GM06990 (cell line): ENCODE measurements at regions not wholly inside any gene's neighbourhood (a gene's known extent, or its start where the extent isn't known, plus 50 kb on each side); places are given as distances from the start of the nearest gene placed in this dataset.

Experiments used
- DNase-seq: peaks from one replicate; pipeline ENCODE4 v3.0.0-alpha.2; 2011; ENCODE audit not compliant: insufficient read length; ENCODE audit errors: extremely low read depth
- H3K27me3 ChIP-seq: replicated peaks from 2 replicates; pipeline ENCODE4 v1.6.0; 2011; ENCODE audit warnings: low read length; ENCODE audit not compliant: control insufficient read depth, insufficient read depth
- H3K36me3 ChIP-seq: 2 replicates; pipeline ENCODE4 v1.5.1; 2011; ENCODE audit warnings: low read length; ENCODE audit not compliant: control insufficient read depth, insufficient read depth
- H3K4me3 ChIP-seq: replicated peaks from 2 replicates; pipeline ENCODE4 v1.5.1; 2011; ENCODE audit warnings: low read depth, mild to moderate bottlenecking, control low read depth, low read length
- TF ChIP-seq, protein P1 (sequence below): IDR thresholded peaks from 2 replicates; pipeline ENCODE4 v1.5.1; 2011; ENCODE audit warnings: low read length, control low read depth, mild to moderate bottlenecking, inconsistent platforms; ENCODE audit not compliant: insufficient read depth, poor library complexity, severe bottlenecking

DNA sequence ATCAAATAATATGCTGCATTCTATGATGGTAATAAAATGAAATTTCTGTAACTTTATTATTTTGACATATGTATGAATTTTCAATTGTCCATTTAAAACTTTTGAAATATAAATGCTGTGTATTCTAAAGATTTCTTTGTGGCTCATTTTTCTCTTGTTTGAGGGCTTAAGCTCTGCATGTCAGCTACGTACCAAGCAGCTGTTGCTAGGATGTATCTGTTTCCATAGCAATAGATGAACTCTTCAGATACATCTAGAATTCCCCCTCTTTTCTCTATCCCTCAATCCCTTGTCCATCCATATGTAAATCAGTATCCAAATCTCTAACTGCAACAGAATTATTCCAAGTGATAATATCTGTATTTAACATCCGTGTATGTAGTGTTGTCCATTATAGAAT lies 76.5 kb upstream of the OPRM1 start:
- TF ChIP-seq, protein P1, sequence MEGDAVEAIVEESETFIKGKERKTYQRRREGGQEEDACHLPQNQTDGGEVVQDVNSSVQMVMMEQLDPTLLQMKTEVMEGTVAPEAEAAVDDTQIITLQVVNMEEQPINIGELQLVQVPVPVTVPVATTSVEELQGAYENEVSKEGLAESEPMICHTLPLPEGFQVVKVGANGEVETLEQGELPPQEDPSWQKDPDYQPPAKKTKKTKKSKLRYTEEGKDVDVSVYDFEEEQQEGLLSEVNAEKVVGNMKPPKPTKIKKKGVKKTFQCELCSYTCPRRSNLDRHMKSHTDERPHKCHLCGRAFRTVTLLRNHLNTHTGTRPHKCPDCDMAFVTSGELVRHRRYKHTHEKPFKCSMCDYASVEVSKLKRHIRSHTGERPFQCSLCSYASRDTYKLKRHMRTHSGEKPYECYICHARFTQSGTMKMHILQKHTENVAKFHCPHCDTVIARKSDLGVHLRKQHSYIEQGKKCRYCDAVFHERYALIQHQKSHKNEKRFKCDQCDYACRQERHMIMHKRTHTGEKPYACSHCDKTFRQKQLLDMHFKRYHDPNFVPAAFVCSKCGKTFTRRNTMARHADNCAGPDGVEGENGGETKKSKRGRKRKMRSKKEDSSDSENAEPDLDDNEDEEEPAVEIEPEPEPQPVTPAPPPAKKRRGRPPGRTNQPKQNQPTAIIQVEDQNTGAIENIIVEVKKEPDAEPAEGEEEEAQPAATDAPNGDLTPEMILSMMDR: no peak
- DNase-seq: no peak
- Histone ChIP-seq H3K27me3 (no peaks in the 10 kb centered on the region), H3K36me3 (no peaks in the 10 kb centered on the region), H3K4me3 (no peak overlapping the region)

DNA sequence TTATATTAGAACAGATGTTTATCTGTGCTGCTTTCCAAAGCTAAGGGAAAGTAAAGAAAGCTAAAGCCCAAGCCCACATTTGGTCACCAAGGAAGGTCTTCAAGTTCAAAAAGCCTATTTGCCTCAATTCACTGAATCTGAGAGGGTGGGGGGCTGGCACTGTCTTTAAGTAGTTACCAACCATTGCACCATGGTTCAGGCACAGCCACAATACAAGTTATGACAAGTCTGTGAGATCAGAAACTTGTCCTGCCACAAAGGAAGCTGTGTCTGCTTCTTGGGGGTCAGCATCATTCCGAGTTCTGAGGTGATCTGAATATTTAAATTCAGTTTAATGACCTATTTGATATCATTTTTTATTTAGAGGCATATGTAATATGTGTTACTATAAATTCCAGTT lies 78.3 kb upstream of the OPRM1 start:
- DNase-seq: no peak
- no peaks in the 10 kb centered on the region for H3K36me3 ChIP-seq
- H3K4me3 ChIP-seq: no peak overlapping the region
- TF ChIP-seq, protein P1: no peak
- no peaks in the 10 kb centered on the region for H3K27me3 ChIP-seq

DNA sequence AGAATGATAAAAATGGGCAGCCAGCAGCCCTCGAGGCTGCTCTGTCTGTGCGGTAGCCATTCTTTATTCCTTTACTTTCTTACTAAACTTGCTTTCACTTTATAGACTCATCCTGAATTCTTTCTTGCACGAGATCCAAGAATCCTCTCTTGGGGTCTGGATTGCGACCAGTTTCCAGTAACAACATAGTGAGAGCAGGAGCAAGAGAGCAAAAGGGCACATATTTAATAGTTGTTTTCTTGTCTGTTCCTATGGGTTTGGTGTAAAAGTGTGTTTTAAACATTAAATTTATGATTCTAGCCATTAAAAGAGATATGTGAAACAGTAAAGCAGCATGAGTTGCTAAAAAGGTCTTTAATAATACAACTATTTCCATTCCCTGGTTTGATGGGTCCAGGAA lies 78.8 kb upstream of the OPRM1 start:
- Histone ChIP-seq H3K36me3 (no peaks in the 10 kb centered on the region), H3K27me3 (no peaks in the 10 kb centered on the region), H3K4me3 (no peak overlapping the region)
- DNase-seq: no peak
- TF ChIP-seq, protein P1: no peak

DNA sequence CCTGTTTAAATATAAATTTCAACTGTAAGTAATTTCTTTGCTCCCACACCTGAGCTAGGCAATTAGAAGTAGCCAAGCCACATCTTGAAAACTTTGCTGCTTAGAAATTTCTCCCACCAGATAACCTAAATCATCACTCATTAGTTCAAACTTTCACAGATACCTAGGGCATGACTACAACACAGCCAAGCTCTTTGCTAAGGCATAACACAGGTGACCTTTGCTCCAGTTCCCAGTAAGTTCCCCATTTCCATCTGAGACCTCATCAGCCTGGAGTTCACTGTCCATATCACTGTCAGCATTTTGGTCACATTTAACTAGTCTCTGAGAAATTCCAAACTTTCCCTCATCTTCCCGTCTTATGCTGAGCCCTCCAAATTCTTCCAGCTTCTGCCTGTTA lies 79.8 kb upstream of the OPRM1 start:
- TF ChIP-seq, protein P1: no peak
- Histone ChIP-seq H3K4me3 (no peak overlapping the region), H3K27me3 (no peaks in the 10 kb centered on the region), H3K36me3 (no peaks in the 10 kb centered on the region)
- no peak for DNase-seq

DNA sequence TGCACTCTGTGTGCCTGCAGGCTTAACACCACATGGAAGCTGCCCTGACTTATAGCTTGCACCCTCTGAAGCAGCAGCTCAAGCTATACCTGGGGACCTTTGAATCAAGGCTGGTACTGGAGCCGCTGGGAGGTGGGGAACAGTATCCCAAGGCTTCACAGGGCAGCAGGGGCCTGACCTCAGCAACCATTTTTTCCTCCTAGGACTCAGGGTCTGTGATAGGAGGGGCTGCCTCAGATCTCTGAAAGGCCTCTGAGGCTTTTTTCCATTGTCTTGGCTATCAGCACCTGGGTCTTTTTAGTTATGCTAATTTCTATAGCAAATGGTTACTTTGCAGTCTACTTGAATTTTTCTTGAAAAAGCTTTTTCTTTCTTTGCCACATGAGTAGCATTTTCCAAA lies 80.2 kb upstream of the OPRM1 start:
- no peak for DNase-seq
- TF ChIP-seq, protein P1: no peak
- Histone ChIP-seq H3K4me3 (no peak overlapping the region), H3K36me3 (no peaks in the 10 kb centered on the region), H3K27me3 (no peaks in the 10 kb centered on the region)

DNA sequence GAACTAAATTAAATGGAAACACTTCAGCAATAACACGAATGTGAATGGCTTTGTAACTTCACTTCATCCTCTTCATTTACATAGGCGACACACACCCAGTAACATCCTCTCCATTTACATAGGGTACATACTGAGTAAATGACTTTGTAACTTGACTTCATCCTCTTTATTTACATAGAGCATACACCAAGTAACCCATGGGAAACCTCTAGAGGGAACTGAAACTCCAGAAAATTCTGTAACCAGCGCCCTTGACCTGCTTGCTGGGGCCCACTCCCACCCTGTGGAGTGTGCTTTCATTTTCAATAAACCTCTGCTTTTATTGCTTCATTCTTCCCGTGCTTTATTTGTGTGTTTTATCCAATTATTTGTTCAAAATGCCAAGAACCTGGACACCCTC lies 81.6 kb upstream of the OPRM1 start:
- no peak for DNase-seq
- H3K4me3 ChIP-seq: no peak overlapping the region
- TF ChIP-seq, protein P1: no peak

More for the DNA sequence above, 81.6 kb upstream of the OPRM1 start:
- Histone ChIP-seq H3K36me3 (no peaks in the 10 kb centered on the region), H3K27me3 (no peaks in the 10 kb centered on the region)
